ENCODE measurements at regions not wholly inside any gene's neighbourhood (a gene's known extent, or its start where the extent isn't known, plus 50 kb on each side); places are given as distances from the start of the nearest gene placed in this dataset.
"Not testable (repeated sequence)": the region's sequence is repeated elsewhere in the genome, so short reads cannot be mapped to it uniquely, and the experiment has no call there.

GRCh38 chr14:34381304-34381703 is 80.7 kb downstream of the SPTSSA start:
- not testable (repeated sequence) for DNase-seq

GRCh38 chr14:34380471-34380845 is 81.6 kb downstream of the SPTSSA start:
- no peak for DNase-seq

GRCh38 chr14:34379816-34380470 is 82.1 kb downstream of the SPTSSA start:
- DNase-seq, result no peak

DNA sequence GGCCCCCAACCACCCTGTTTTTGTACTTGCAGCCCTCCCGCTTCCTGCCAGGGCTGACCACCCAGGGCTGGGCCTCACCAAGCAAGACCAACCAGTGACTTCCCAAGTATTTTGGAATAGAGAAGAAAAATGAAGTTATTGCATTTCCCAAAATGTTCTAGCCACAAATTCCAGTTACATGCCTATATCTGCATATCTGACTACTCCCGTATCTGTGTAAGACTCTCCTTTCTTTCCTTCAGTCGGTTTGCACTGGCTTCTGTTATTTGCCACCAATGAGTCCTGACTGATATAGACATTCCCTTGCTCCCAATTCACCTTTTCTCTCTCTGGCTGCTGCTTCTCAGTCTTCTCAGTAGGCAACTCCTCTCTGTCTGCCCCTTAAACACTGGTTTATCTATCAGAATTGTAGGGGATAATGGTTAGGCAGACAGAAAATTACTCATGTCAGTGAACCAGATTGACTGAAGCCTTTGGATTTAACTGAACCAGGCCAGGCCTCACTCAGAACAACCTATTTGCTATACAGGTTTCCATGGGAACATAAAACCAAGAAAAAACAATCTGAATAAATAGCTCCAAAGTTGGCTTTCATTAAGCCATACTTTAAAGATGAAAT is 85.3 kb downstream of the SPTSSA start:
- no peak for DNase-seq

DNA sequence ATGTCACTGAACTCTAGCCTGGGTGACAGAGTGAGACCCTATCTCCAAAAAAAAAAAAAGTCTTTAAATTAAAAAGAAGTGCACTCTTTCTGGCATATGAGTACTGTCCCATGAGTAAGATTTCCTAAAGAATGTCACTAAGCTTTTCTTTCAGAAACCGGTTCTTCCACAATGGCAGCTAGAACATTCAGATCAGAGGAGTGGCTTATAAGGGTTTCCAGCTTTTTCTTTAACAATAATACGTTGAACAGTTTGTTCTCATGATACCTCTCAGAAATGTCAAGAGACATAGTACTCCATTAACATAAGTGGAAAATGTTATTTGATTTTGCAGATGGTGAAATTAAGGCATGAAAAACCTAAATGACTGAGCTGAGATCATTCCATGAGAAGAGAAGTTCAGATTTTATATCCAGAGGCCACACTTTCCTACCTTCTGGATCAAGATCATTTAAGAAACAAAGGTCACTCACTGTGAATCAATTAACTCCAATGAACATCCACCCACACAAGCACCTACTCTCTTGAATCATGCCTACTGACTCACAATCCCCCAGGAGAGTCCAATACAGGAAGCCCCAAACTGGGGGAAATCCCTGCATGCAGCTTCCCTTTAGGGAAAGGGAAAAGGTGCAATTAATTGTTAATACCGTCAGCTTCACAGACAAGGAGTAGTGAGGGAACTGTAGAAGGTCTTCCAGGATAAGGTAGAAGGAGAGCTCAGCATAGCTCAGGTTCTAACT is 86.9 kb downstream of the SPTSSA start:
- DNase-seq, result no peak

DNA sequence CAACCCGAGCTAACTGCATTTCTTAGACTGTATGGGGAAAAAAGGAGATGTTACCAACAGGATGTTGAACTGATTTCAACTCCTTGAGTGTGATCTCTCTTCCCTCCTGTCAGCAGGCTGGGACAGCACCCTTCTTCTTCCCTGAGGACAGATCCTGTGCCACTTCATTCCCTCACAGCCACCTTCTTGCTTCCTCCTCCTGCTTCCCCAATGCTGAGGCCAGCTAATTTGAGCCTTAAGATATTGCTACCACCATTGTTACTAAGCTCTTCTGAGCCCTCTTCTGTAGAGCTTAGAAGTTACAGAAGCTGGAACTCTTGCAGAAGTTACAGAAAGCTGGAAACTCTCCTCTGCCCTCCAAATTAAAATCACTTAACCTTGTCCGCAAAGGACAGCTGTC is 88.8 kb downstream of the SPTSSA start:
- DNase-seq, result no peak

GRCh38 chr14:34372786-34373185 is 89.3 kb downstream of the SPTSSA start:
- DNase-seq, result no peak

DNA sequence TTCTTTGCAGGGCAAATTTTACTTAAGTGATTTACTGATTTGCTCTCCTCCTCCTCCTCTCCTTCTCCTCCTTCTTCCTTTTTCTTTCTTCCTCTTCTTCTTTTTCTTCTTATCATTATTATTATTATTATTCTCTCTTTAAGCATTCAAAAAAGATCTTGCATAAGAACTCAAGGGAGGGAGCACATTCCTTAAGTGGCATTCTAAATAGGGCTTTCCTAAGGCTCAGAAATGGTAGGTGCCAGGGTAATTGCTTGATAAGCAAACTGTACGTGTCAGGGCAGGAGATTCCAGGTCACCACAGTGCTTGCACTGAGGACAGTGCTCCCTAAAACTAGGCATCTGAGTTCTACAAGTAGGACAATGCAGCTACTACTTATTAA is 92.4 kb downstream of the SPTSSA start:
- DNase-seq, result no peak

GRCh38 chr14:34368971-34369647 is 92.9 kb downstream of the SPTSSA start:
- DNase-seq, result no peak

- DNase-seq, result no peak
Observed at GRCh38 chr14:34368115-34368970, 93.7 kb downstream of the SPTSSA start.

- DNase-seq, result no peak
Observed at GRCh38 chr14:34365309-34365915, 96.6 kb downstream of the SPTSSA start.

DNA sequence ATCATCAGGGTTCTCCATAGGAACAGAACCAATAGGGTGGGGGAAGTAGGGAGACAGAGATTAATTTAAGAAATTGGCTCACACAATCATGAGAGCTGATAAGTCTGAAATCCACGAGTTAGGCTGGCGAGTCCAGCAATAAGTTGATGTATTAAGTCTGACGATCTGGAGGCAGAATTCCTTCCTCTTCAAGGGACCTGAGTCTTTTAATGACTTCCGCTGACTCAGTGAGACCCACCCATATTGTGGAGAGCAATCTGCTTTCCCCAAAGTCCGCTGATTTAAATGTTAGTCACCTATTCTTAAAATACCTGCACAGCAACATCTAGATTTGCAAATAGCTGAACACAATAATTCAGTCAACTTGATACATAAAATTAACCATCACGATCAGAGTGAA is 97.8 kb downstream of the SPTSSA start:
- DNase-seq, result no peak

GRCh38 chr14:34363733-34364134 is 98.3 kb downstream of the SPTSSA start:
- DNase-seq, result no peak

DNA sequence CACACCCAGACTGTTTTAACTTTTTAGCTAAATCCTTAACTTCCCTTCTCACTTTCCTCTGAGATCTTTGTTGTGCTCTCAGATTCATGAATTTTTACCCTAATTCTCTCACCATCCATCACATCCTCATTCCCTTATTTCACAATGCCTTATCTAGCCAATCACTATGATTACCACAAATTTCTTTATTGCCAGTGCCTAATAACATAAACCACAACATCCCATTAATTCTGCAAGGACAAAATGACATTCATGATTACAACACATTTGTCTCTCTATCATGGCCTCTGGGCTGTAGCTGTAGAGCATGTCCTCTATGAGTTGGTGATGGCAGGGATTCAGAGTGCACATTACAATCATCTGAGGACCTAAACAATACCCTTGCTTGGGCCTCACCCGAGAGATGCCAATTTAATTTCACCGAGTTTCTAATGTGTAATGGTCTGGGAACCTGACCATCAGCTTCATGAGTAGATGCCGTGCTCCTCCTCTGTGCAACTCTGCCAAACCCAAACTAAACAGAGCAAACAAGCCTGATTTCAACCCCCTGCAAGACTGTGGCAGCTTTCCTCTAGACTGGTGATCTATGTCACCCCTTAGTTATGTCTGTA is 99.3 kb downstream of the SPTSSA start:
- DNase-seq, result no peak

GRCh38 chr14:34361504-34362011 is 100.5 kb downstream of the SPTSSA start:
- DNase-seq, result no peak

- no peak for DNase-seq
Observed at GRCh38 chr14:34359420-34360117, 102.5 kb downstream of the SPTSSA start.

DNA sequence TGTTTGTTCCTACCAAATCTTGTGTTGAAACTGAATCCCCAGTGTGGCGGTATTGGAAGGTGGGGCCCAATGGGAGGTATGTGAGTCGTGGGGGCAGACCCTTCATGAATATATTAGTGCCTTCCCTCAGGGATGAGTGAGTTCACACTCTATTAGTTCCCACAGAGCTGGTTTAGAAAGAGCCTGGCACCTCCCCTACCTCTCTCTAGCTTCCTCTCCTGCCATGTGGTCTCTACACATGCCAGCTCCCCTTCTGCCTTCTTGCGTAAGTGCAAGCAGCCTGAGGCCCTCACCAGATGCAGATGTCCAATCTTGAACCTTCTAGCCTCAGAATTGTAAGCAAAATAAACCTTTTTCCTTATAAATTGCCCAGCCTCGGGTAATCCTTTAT is 105.8 kb downstream of the SPTSSA start:
- no peak for DNase-seq

- no peak for DNase-seq
Observed at GRCh38 chr14:34355584-34356263, 106.3 kb downstream of the SPTSSA start.

- DNase-seq, result no peak
Observed at GRCh38 chr14:34354556-34354955, 107.5 kb downstream of the SPTSSA start.

DNA sequence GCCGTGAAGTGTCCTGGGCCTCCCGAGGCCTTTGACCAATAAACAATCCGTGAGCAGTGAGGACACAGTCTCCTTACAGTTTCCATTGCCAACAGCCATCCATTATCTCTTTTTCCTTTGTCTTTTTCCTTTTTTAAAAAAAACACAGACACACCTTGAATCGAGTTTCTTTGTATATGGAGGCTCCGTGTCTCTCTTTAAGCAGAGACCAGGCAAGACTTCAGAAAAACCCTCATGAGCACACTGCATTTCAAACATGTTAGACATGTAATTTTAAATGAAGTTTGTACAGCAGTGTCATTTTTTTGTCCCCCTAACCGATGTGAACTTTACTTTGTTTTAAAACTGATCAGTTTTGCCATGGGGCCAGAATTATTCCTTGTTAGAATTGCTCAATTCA is 111.1 kb downstream of the SPTSSA start:
- DNase-seq, result no peak
